HEK293 (cell line): ENCODE measurements at regions not wholly inside any gene's neighbourhood (a gene's known extent, or its start where the extent isn't known, plus 50 kb on each side); places are given as distances from the start of the nearest gene placed in this dataset.

Experiments used
- CTCF ChIA-PET: fragments of 350-600 bp; formaldehyde crosslinking; extraction: SDS; loops from one replicate; lab custom pipeline; 2021; ENCODE audit warnings: antibody characterized with exemption; lab: Yijun Ruan, JAX
- POLR2A ChIA-PET: fragments of 300-600 bp; formaldehyde crosslinking; extraction: SDS; loops from one replicate; lab custom pipeline; 2020; ENCODE audit warnings: antibody characterized with exemption, inconsistent platforms; lab: Yijun Ruan, JAX
- H3K27ac ChIP-seq: fragments of 200-500 bp; sonication (Bioruptor generic); 2 replicates; pipeline ENCODE4 v1.5.1; 2014; ENCODE audit warnings: low read depth, low read length, control low read depth, inconsistent platforms; ENCODE audit errors: extremely low read depth
- H3K36me3 ChIP-seq, 2 experiments: fragments of 200-500 bp in 1 of 2; sonication (Bioruptor generic) in 1 of 2; 1 replicate in 1 of 2; 2 replicates in 1 of 2; pipeline ENCODE4 v1.5.1; 2014 to 2017; ENCODE audit warnings: inconsistent platforms in 2 of 2, low read length in 2 of 2; ENCODE audit not compliant: control insufficient read depth in 2 of 2, insufficient read depth in 1 of 2
- H3K4me1 ChIP-seq: fragments of 200-500 bp; sonication (Bioruptor generic); 2 replicates; pipeline ENCODE4 v1.5.1; 2014; ENCODE audit warnings: mild to moderate bottlenecking, low read length, inconsistent platforms; ENCODE audit not compliant: control insufficient read depth, insufficient read depth
- H3K4me3 ChIP-seq: 2 replicates; pipeline ENCODE4 v1.5.1; 2011; ENCODE audit warnings: low read depth, mild to moderate bottlenecking, control low read depth, low read length, moderate library complexity
- H3K9me3 ChIP-seq: fragments of 200-500 bp; sonication (Bioruptor generic); 2 replicates; pipeline ENCODE4 v1.5.1; 2014; ENCODE audit warnings: low read depth, low read length, inconsistent platforms; ENCODE audit not compliant: control insufficient read depth, insufficient read depth
- ELK4 ChIP-seq: IDR thresholded peaks from 2 replicates; pipeline ENCODE4 v1.6.1; 2011; ENCODE audit warnings: mild to moderate bottlenecking, low read depth, low read length, borderline replicate concordance
- GLI4 ChIP-seq: fragments of 450-650 bp; formaldehyde crosslinking; IDR thresholded peaks from 2 replicates; pipeline ENCODE4 v1.5.1; 2016; ENCODE audit warnings: missing biosample characterization, missing genetic modification characterization
- KLF9 ChIP-seq: fragments of 450-650 bp; formaldehyde crosslinking; IDR thresholded peaks from 2 replicates; pipeline ENCODE4 v1.5.1; 2016; ENCODE audit warnings: missing biosample characterization, missing genetic modification characterization, low read depth
- OVOL3 ChIP-seq: fragments of 450-650 bp; formaldehyde crosslinking; IDR thresholded peaks from 2 replicates; pipeline ENCODE4 v1.5.1; 2016; ENCODE audit warnings: missing biosample characterization, missing genetic modification characterization
- PBX3 ChIP-seq: sonication (generic); formaldehyde crosslinking; IDR thresholded peaks from 2 replicates; pipeline ENCODE4 v1.8.1; 2022; ENCODE audit warnings: mild to moderate bottlenecking, moderate library complexity, missing genetic modification reagents
- ZBTB17 ChIP-seq: fragments of 450-650 bp; formaldehyde crosslinking; IDR thresholded peaks from 2 replicates; pipeline ENCODE4 v1.5.1; 2016; ENCODE audit warnings: missing biosample characterization, missing genetic modification characterization
- ZBTB20 ChIP-seq: fragments of 450-650 bp; formaldehyde crosslinking; IDR thresholded peaks from 2 replicates; pipeline ENCODE4 v1.5.1; 2016; ENCODE audit warnings: missing biosample characterization, missing genetic modification characterization
- ZFP69B ChIP-seq: fragments of 450-650 bp; formaldehyde crosslinking; IDR thresholded peaks from 2 replicates; pipeline ENCODE4 v1.5.1; 2016; ENCODE audit warnings: missing biosample characterization, missing genetic modification characterization
- ZNF121 ChIP-seq: fragments of 450-650 bp; formaldehyde crosslinking; IDR thresholded peaks from 2 replicates; pipeline ENCODE4 v1.5.1; 2016; ENCODE audit warnings: missing biosample characterization, missing genetic modification characterization
- ZNF169 ChIP-seq: fragments of 450-650 bp; formaldehyde crosslinking; IDR thresholded peaks from 2 replicates; pipeline ENCODE4 v1.5.1; 2016; ENCODE audit warnings: missing biosample characterization, missing genetic modification characterization
- ZNF248 ChIP-seq: fragments of 450-650 bp; formaldehyde crosslinking; IDR thresholded peaks from 2 replicates; pipeline ENCODE4 v1.5.1; 2017; ENCODE audit warnings: missing biosample characterization, missing genetic modification characterization
- ZNF747 ChIP-seq: fragments of 450-650 bp; formaldehyde crosslinking; IDR thresholded peaks from 2 replicates; pipeline ENCODE4 v1.5.1; 2016; ENCODE audit warnings: missing biosample characterization, missing genetic modification characterization
- ZNF785 ChIP-seq: fragments of 450-650 bp; formaldehyde crosslinking; IDR thresholded peaks from 2 replicates; pipeline ENCODE4 v1.5.1; 2016; ENCODE audit warnings: missing biosample characterization, missing genetic modification characterization
- ZSCAN18 ChIP-seq: fragments of 450-650 bp; formaldehyde crosslinking; IDR thresholded peaks from 2 replicates; pipeline ENCODE4 v1.5.1; 2016; ENCODE audit warnings: missing biosample characterization, missing genetic modification characterization
- ZSCAN4 ChIP-seq: fragments of 450-650 bp; formaldehyde crosslinking; IDR thresholded peaks from 2 replicates; pipeline ENCODE4 v1.5.1; 2017; ENCODE audit warnings: missing biosample characterization, missing genetic modification characterization

GRCh38 chr18:77990131-77990530, 740.5 kb downstream of the GALR1 start:
- no peaks in the 10 kb centered on the region for H3K36me3 ChIP-seq
- CTCF ChIA-PET: interaction anchor here (0.6 kb wide), 1 partner anchor 63 kb away, joined by 4 read pairs; no protein-coding TSS in a partner anchor

GRCh38 chr18:77990901-77991300, 741.3 kb downstream of the GALR1 start:
- no peaks in the 10 kb centered on the region for H3K36me3 ChIP-seq

More at GRCh38 chr18:77990131-77990530, 740.5 kb downstream of the GALR1 start:
- POLR2A ChIA-PET: no interaction called here
- Histone ChIP-seq H3K9me3 (no peaks in the 10 kb centered on the region), H3K4me3 (no peak overlapping the region)
- TF ChIP-seq ZBTB20 (tag by site-specific recombination): no peak
- TF ChIP-seq KLF9 (tag by site-specific recombination): no peak
- TF ChIP-seq, all 188 proteins: peak for 0
- Histone ChIP-seq H3K27ac (no peak overlapping the region), H3K4me1 (no peaks in the 10 kb centered on the region)

GRCh38 chr18:77992057-77992456, 742.4 kb downstream of the GALR1 start:
- no peak for TF ChIP-seq ZNF248
- no peak for TF ChIP-seq ZFP69B (tag by site-specific recombination)
- no peak for TF ChIP-seq ZSCAN4
- no peak for TF ChIP-seq ZNF169
- TF ChIP-seq ZNF747 (tag by site-specific recombination): no peak
- no peak for TF ChIP-seq PBX3 (CRISPR knock-in tag)
- TF ChIP-seq GLI4 (tag by site-specific recombination): no peak
- no peak for TF ChIP-seq ELK4
- TF ChIP-seq ZSCAN18 (tag by site-specific recombination): no peak
- TF ChIP-seq ZNF121 (tag by site-specific recombination): no peak
- no peak for TF ChIP-seq OVOL3 (tag by site-specific recombination)
- TF ChIP-seq, all 188 proteins: peak for 0
- CTCF ChIA-PET: no interaction called here
- POLR2A ChIA-PET: no interaction called here
- no peak overlapping the region for H3K4me3 ChIP-seq
- no peaks in the 10 kb centered on the region for H3K9me3 ChIP-seq
- H3K36me3 ChIP-seq: no peaks in the 10 kb centered on the region
- H3K4me1 ChIP-seq: no peaks in the 10 kb centered on the region
- H3K27ac ChIP-seq: no peak overlapping the region

More at GRCh38 chr18:77990901-77991300, 741.3 kb downstream of the GALR1 start:
- Histone ChIP-seq H3K9me3 (no peaks in the 10 kb centered on the region), H3K27ac (no peak overlapping the region), H3K4me3 (no peak overlapping the region), H3K4me1 (no peaks in the 10 kb centered on the region)
- ChIA-PET CTCF (no interaction called here), POLR2A (no interaction called here)
- TF ChIP-seq ZNF785 (tag by site-specific recombination) (no peak), ZNF169 (no peak), ZBTB17 (no peak)
